ENCODE measurements at regions not wholly inside any gene's neighbourhood (a gene's known extent, or its start where the extent isn't known, plus 50 kb on each side); places are given as distances from the start of the nearest gene placed in this dataset.

DNA sequence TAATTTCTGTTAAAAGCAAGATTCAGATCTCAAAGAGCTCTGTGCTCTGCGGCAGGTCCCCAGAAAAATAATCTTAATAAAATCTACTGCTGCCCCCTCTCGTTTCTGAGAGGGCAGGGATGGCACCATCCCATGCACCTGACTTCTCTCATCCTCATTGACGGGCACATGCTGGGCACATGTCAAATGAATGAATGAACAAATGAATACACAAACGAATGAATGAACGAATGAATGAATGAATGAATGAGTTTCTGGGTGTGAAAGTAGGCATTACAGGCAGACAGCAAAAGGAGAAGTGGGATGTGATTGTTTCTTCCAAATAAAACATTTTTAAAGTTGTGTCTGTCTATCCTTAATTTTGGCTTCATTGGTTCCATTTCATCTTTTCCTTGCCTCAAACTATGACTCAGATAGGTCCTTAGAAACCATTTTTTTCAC lies 398.1 kb upstream of the PRKCQ start:
- TF ChIP-seq, protein P1, sequence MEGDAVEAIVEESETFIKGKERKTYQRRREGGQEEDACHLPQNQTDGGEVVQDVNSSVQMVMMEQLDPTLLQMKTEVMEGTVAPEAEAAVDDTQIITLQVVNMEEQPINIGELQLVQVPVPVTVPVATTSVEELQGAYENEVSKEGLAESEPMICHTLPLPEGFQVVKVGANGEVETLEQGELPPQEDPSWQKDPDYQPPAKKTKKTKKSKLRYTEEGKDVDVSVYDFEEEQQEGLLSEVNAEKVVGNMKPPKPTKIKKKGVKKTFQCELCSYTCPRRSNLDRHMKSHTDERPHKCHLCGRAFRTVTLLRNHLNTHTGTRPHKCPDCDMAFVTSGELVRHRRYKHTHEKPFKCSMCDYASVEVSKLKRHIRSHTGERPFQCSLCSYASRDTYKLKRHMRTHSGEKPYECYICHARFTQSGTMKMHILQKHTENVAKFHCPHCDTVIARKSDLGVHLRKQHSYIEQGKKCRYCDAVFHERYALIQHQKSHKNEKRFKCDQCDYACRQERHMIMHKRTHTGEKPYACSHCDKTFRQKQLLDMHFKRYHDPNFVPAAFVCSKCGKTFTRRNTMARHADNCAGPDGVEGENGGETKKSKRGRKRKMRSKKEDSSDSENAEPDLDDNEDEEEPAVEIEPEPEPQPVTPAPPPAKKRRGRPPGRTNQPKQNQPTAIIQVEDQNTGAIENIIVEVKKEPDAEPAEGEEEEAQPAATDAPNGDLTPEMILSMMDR (IDR thresholded peaks at IDR 0.05; ENCODE audit: unreplicated experiment) = no peak
- no peak overlapping the region for H3K27ac Mint-ChIP-seq (ENCODE audit: unreplicated experiment)
- H3K4me1 Mint-ChIP-seq (ENCODE audit: unreplicated experiment) = no peaks in the 10 kb centered on the region
- no peaks in the 10 kb centered on the region for H3K36me3 Mint-ChIP-seq (ENCODE audit: low read depth, unreplicated experiment)
- no peaks in the 10 kb centered on the region for H3K9me3 Mint-ChIP-seq (ENCODE audit: unreplicated experiment)
- no peaks in the 10 kb centered on the region for H3K27me3 Mint-ChIP-seq (ENCODE audit: unreplicated experiment)
- DNase-seq (ENCODE audit: low spot score) = no peak
- H3K4me3 Mint-ChIP-seq (ENCODE audit: unreplicated experiment) = no peak overlapping the region

DNA sequence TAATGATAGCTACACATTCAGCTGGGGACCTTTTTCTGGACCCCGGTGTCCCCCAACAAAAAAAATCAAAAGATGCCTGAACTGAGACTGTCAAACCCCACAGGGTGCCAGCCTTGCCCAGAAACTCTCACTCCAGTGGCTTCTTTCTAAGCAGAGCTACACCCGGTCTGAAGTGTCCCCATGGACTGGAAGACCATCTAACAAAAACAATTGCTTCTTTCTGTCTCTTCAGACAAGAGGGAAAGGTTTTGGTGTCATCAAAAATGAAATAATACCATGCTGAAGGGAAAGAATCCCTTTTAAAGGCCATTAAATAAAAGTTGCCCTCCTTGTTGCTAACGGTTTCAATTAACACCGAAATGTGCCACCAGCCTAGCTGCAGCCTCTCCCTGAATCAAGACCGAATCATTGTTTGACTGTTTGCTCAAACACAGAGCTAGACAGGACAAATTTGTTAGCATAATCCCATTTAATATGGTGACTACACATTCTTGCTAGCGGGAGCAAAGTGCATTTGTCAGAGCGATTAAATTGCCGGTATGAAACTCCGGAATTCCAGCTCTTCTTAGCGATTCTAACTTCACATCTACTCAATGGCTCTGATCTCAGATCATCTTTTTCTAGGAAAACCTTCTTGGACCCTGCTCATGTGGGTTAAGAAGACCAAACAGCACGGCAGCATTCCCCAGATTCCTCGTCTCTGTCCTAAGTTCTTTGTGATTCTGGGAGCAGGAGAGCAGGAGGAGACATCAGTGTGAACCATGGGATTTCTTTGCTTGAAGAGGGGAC lies 397.5 kb upstream of the PRKCQ start:
- no peak overlapping the region for H3K27ac Mint-ChIP-seq (ENCODE audit: unreplicated experiment)
- DNase-seq (ENCODE audit: low spot score) = no peak
- no peaks in the 10 kb centered on the region for H3K4me1 Mint-ChIP-seq (ENCODE audit: unreplicated experiment)
- no peaks in the 10 kb centered on the region for H3K27me3 Mint-ChIP-seq (ENCODE audit: unreplicated experiment)
- H3K36me3 Mint-ChIP-seq (ENCODE audit: low read depth, unreplicated experiment) = no peaks in the 10 kb centered on the region
- H3K9me3 Mint-ChIP-seq (ENCODE audit: unreplicated experiment) = no peaks in the 10 kb centered on the region
- no peak overlapping the region for H3K4me3 Mint-ChIP-seq (ENCODE audit: unreplicated experiment)
- TF ChIP-seq, protein P1 (IDR thresholded peaks at IDR 0.05; ENCODE audit: unreplicated experiment) = no peak

DNA sequence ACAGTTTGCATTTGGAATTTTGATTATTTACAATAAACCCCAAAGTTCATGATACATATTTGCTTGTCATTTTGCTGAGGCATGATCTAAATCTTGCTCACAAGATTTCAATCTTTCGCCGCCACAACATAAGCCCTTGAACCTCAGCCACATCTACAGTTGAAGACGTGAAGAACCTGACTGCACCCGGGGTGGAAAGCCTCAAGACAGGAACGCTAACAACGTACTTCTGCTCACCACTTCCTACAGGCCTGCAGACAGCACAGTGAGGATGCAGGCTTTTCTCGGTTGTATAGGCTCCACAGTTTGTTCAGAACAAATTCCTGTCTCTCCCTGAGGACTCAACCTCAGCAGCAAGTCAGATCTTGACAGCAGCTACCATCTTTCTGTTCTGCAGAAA lies 393.8 kb upstream of the PRKCQ start:
- Mint-ChIP-seq H3K9me3 (ENCODE audit: unreplicated experiment) (no peaks in the 10 kb centered on the region), H3K4me3 (ENCODE audit: unreplicated experiment) (no peak overlapping the region), H3K36me3 (ENCODE audit: low read depth, unreplicated experiment) (no peaks in the 10 kb centered on the region), H3K4me1 (ENCODE audit: unreplicated experiment) (no peaks in the 10 kb centered on the region), H3K27me3 (ENCODE audit: unreplicated experiment) (no peaks in the 10 kb centered on the region), H3K27ac (ENCODE audit: unreplicated experiment) (no peak overlapping the region)
- TF ChIP-seq, protein P1 (IDR thresholded peaks at IDR 0.05; ENCODE audit: unreplicated experiment) = no peak
- no peak for DNase-seq (ENCODE audit: low spot score)

DNA sequence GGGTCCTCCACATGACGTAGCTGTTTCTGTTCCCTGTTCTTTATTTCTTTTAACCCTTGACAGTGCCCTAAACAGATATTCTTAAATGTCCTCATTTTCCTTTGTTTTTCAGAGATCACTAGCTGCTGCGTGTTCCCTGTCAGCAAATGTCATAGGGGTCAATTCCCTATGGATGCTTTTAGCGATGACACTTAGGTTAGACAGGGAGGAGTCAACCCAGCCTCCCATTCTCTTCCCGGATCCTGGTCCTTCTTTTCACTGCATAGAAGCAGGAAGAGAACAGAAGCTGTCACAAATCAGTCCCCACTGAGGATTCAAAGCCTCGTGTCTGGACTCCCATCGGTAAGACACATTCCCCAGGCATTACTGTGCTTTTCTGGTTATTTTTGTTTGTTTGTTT lies 392.1 kb upstream of the PRKCQ start:
- Mint-ChIP-seq H3K27ac (ENCODE audit: unreplicated experiment) (no peak overlapping the region), H3K9me3 (ENCODE audit: unreplicated experiment) (no peaks in the 10 kb centered on the region), H3K27me3 (ENCODE audit: unreplicated experiment) (no peaks in the 10 kb centered on the region), H3K36me3 (ENCODE audit: low read depth, unreplicated experiment) (no peaks in the 10 kb centered on the region), H3K4me1 (ENCODE audit: unreplicated experiment) (no peaks in the 10 kb centered on the region), H3K4me3 (ENCODE audit: unreplicated experiment) (no peak overlapping the region)
- DNase-seq (ENCODE audit: low spot score) = no peak
- TF ChIP-seq, protein P1 (IDR thresholded peaks at IDR 0.05; ENCODE audit: unreplicated experiment) = no peak

DNA sequence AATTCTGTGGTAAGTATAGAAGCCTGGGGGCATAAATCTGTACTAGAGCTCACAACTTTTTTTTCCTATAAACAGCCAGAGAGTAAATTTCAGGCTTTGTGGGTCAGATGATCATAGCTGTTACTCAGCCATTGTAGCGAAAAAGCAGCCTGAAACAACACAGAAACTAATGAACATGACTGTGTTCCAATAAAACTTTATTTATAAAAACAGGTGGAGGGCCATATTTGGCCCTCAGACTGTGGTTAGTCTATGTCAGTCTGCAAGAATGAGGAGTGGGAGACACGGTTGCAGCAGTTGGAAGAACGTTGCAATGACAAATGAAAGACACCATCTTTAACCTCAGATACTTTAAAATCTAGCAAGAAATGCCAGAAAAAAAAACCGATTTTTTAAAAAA lies 389.6 kb upstream of the PRKCQ start:
- TF ChIP-seq, protein P1 (IDR thresholded peaks at IDR 0.05; ENCODE audit: unreplicated experiment) = no peak
- no peak overlapping the region for H3K4me3 Mint-ChIP-seq (ENCODE audit: unreplicated experiment)
- H3K9me3 Mint-ChIP-seq (ENCODE audit: unreplicated experiment) = no peaks in the 10 kb centered on the region
- H3K27ac Mint-ChIP-seq (ENCODE audit: unreplicated experiment) = no peak overlapping the region
- no peaks in the 10 kb centered on the region for H3K27me3 Mint-ChIP-seq (ENCODE audit: unreplicated experiment)
- no peaks in the 10 kb centered on the region for H3K4me1 Mint-ChIP-seq (ENCODE audit: unreplicated experiment)
- no peaks in the 10 kb centered on the region for H3K36me3 Mint-ChIP-seq (ENCODE audit: low read depth, unreplicated experiment)
- DNase-seq (ENCODE audit: low spot score) = no peak
